ENCODE measurements at regions not wholly inside any gene's neighbourhood (a gene's known extent, or its start where the extent isn't known, plus 50 kb on each side); places are given as distances from the start of the nearest gene placed in this dataset.

GRCh38 chr20:51216850-51217249 is 193.9 kb upstream of the KCNG1 start:
- DNase-seq, result no peak

- DNase-seq, result no peak
Observed at GRCh38 chr20:51212816-51213215, 189.9 kb upstream of the KCNG1 start.

GRCh38 chr20:51211191-51211590 is 188.3 kb upstream of the KCNG1 start:
- DNase-seq, result no peak

- no peak for DNase-seq
Observed at GRCh38 chr20:51210084-51210483, 187.2 kb upstream of the KCNG1 start.

- no peak for DNase-seq
Observed at GRCh38 chr20:51208162-51208561, 185.3 kb upstream of the KCNG1 start.

GRCh38 chr20:51206032-51206662 is 183.2 kb upstream of the KCNG1 start:
- no peak for DNase-seq

GRCh38 chr20:51204794-51205193 is 181.9 kb upstream of the KCNG1 start:
- DNase-seq, result no peak

GRCh38 chr20:51204051-51204715 is 181.3 kb upstream of the KCNG1 start:
- DNase-seq, result no peak

- DNase-seq, result no peak
Observed at GRCh38 chr20:51202304-51202703, 179.4 kb upstream of the KCNG1 start.

- no peak for DNase-seq
Observed at GRCh38 chr20:51199920-51200319, 177.0 kb upstream of the KCNG1 start.

- DNase-seq, result no peak
Observed at GRCh38 chr20:51198876-51199523, 176.1 kb upstream of the KCNG1 start.

GRCh38 chr20:51198238-51198637 is 175.3 kb upstream of the KCNG1 start:
- DNase-seq, result no peak

- no peak for DNase-seq
Observed at GRCh38 chr20:51196991-51197651, 174.2 kb upstream of the KCNG1 start.

- DNase-seq, result no peak
Observed at GRCh38 chr20:51195990-51196389, 173.1 kb upstream of the KCNG1 start.

GRCh38 chr20:51195419-51195901 is 172.6 kb upstream of the KCNG1 start:
- no peak for DNase-seq

GRCh38 chr20:51193066-51193772 is 170.3 kb upstream of the KCNG1 start:
- DNase-seq, result no peak

GRCh38 chr20:51190783-51191180 is 167.9 kb upstream of the KCNG1 start:
- no peak for DNase-seq

GRCh38 chr20:51189814-51190782 is 167.2 kb upstream of the KCNG1 start:
- no peak for DNase-seq

GRCh38 chr20:51188941-51189340 is 166.0 kb upstream of the KCNG1 start:
- DNase-seq, result no peak

GRCh38 chr20:51187261-51187660 is 164.4 kb upstream of the KCNG1 start:
- DNase-seq, result no peak

- no peak for DNase-seq
Observed at GRCh38 chr20:51185861-51186260, 163.0 kb upstream of the KCNG1 start.

GRCh38 chr20:51185277-51185676 is 162.4 kb upstream of the KCNG1 start:
- no peak for DNase-seq

Measured in CD4-positive, alpha-beta T cell treated with Interferon gamma for 1 hour (primary cell).